ENCODE measurements at regions not wholly inside any gene's neighbourhood (a gene's known extent, or its start where the extent isn't known, plus 50 kb on each side); places are given as distances from the start of the nearest gene placed in this dataset.
"Not testable (repeated sequence)": the region's sequence is repeated elsewhere in the genome, so short reads cannot be mapped to it uniquely, and the experiment has no call there.

DNA sequence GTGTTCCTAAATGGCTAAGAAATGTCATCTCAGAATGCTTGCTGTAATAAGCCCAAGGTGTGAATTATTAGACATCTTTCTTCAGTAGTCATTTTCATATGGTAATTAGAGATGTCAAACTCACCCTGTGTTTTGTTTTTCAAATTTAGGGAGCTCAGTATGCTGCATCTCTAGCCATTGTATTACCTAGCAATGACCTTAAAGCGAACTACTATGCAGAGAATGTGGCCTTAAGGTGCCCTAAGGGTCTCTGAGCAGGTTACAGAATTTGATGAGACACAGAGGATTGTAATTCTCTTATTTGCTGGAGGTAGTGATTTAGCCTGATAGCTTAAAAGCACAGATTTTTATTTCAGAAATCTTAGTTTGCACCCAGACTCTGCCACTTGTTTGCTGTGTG is 1052.6 kb upstream of the DDX18 start:
- ChIA-PET CTCF (no interaction called here), POLR2A (no interaction called here)

DNA sequence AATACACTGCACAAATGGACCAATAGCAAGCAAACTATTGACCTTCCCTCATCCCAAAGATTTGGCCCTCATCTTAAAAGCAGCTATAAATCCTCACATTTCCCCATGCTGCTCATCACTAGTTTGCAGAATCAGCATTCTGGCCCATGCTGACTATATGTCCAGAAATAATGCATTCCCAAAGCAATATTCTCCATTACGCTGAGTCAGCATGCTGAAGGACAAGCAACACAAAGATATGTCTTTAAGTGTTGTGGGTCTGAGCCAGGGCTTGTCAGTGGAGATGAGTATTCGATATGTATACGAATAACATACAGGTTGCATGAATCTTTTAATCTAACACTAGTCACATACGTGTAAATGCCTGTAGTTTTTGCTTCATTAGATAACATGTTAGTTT is 1045.0 kb upstream of the DDX18 start:
- ChIA-PET POLR2A (no interaction called here), CTCF (no interaction called here)

DNA sequence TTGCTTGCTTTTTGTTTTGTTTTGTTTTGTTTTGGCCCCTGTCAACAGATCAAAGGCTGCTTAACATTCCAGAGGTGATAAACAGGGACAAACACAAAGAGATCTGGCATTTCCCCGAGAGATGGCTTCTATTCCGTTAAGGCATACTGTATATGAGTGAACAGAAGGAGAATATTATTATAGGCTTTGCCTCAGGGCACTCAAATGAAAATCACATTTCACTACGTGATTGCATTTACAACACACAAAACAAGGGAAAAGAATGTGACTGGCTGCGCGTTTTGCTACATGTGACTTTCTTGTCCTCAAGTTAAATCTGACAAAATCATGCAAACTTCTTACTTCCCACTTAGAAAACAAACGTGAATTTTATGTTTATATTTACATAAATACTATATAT is 1037.9 kb upstream of the DDX18 start:
- ChIA-PET POLR2A (no interaction called here), CTCF (no interaction called here)

DNA sequence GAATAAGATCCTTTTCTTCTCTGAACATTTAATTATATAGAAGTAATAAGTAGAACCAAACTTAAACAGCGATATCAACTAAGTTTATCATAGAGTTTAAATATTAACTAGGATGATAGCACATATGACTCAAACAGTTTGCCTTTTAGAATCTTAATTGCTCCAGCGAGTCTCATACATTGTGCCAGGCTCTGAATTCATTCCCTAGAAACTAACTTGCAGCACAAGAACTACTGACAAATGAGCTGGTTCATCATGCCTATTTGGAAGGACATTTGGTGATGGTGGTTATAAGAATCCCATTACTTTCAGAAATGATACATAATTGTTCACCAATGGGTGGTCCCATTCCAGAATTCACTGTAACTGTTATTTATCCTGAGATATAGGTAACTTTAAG is 1026.6 kb upstream of the DDX18 start:
- ChIA-PET CTCF (no interaction called here), POLR2A (no interaction called here)

DNA sequence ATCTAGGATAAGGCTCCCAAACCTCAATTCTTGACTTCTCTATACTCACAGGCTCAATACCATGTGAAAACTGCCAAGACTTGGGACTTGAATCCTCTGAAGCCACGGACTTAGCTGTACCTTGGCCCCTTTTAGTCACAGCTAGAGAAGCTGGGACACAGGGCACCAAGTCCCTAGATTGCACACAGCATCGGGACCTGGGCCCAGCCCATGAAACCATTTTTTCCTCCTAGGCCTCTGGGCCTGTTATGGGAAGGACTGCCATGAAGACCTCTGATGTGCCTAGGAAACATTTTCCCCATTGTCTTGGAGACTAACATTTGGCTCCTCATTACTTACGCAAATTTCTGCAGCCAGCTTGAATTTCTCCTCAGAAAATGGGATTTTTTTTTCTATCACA is 1011.8 kb upstream of the DDX18 start:
- ChIA-PET POLR2A (no interaction called here), CTCF (no interaction called here)

DNA sequence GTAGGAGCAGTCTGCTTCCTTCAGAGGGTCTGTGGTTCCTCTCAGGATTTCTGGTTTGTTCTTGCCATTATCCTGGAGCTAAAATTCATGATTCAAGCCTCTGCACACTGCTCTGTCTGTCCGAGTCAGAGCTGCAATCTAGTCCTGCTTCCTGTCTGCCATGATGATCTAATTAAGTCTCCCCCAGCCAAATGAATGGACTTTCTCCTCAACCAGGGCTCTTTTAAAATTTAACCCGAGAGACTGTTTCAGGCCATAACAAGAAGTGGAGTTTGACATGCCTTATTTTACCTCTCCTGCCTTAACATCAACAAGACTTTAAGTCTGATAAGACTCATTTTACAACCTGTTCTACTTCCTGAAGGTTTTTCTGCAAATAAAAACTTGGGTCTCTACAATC is 1009.6 kb upstream of the DDX18 start:
- CTCF ChIA-PET: no interaction called here
- POLR2A ChIA-PET: no interaction called here

DNA sequence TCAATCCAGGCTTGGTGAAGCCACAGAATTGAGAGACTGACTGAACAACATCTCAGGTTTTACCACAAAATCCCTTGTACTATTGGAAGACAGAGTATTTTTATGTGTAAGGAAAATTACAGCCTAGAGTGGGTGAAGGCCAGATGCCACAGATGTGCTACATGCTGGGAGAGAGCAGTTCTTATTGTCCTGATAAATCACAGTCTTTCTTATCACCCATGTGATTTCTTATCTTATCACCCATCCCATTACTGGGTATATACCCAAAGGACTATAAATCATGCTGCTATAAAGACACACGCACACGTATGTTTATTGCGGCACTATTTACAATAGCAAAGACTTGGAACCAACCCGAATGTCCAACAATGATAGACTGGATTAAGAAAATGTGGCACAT is 1008.0 kb upstream of the DDX18 start:
- CTCF ChIA-PET: not testable (repeated sequence)

DNA sequence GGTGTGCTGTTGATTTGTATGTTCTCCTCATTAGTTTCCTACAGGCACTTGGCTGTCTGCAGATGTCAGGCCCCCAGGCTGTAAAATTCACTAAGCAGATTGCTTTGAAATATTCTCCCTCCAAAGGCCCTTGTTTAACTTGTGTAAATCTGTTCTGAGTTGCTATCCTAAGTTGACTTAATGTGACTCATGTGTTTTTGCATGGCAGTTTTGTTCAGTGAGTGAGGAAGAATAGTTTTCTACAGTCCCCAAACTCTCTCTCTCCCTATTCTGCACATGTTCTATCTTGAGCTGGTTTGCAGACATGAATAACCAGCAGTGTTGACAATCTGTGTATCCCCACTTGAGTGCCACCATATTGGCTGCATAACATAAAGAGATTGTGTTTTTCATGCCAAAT is 1005.4 kb upstream of the DDX18 start:
- ChIA-PET POLR2A (no interaction called here), CTCF (no interaction called here)

More for the DNA sequence above, 1008.0 kb upstream of the DDX18 start:
- POLR2A ChIA-PET: not testable (repeated sequence)

DNA sequence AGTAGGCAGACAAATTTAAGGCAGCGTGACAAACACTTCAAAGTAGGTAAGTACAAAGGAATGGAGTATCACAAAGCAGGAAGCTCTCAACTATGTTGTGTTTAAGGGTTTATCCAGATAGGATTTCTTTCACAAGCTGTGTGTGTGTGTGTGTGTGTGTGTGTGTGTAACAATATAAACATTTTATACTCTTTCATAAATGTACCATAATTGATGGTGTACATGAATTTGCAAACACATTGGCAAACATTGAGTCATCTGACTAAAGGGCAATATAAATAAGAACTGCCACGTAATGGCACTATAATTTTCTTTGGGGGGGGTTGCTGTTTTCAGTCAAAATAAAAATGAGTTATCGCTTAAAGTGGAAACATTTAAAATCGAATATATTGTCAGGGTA is 1004.4 kb upstream of the DDX18 start:
- ChIA-PET CTCF (no interaction called here), POLR2A (no interaction called here)

DNA sequence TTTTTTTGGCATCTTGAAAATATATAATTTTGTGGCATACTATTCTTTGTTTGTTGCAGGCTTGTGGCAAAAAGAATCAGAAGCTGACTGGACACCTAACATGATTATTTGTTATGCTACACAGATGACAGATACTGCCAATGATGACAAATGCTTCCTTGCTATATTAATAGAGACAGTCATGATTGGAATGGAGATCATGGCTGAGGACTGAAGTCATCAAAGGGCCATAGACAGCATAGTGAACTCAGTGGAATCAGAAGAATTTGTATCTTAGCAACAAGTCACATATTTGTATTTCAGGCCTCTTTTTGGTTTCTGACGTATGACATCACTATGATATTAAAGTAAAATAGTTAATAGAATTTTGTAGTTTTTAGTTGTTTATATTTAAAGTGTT is 1003.8 kb upstream of the DDX18 start:
- CTCF ChIA-PET: no interaction called here
- POLR2A ChIA-PET: no interaction called here

DNA sequence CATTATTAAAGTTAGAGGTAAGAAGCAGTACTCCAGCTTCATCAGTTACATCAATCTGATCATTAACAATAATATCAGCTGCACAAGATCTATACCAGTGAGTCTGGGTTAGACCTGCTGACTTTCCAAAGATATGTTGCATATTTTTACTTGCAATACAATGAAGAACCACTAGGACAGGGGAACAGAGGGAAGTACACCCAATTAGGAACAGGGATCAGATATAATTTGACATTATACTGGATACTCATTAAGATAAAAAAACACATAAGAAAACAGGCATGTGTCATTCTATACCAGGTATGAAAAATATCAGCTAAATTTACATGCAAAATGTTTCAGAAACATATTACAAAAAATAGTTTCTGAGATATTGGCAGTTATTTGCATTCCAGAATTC is 995.1 kb upstream of the DDX18 start:
- ChIA-PET CTCF (no interaction called here), POLR2A (no interaction called here)

DNA sequence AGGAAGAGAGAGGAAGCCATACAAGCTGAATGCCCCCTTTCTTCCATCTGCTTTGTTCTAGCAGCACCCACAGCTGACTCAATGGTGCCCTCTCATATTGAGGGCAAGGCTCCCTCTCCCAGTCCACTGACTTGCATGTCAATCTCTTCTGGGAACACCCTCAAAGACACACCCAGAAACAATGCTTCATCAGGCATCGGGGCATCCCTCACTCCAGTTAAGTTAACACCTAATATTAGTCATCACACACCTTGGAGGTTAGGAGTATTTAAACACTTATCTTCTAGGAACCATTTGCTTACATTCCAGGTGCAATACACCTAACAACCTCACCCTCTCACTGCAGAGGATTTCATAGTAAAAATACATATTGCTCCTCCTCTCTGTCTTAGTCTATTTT is 993.5 kb upstream of the DDX18 start:
- ChIA-PET CTCF (no interaction called here), POLR2A (no interaction called here)

DNA sequence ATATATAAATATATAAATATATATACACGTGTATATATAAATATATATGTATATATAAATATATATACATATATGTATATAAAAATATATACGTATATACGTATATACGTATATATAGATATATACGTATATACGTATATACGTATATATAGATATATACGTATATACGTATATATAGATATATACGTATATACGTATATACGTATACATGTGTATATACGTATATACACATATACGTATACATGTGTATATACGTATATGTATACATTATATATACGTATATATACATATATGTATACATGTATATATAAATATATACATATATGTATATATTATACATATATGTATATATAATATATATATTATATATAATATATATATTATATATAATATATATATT is 984.9 kb upstream of the DDX18 start:
- POLR2A ChIA-PET, CTCF ChIA-PET: not testable (repeated sequence)

DNA sequence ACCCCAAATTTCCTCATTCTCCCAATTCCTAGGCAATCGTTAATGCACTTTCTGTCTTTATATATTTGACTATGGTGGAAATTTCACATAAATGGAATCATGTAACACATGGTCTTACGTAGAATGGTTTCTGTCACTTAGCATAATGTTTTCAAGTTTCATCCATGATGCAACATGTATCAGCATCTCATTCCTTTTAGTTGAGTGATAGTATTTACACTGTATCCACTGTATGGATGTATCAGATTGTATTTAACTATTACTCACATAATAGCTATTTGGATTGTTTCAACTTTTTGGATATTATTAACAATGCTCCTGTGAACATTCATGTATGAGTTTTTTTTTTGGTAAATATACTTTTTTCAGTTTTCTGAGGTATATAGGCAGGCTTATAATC is 982.3 kb upstream of the DDX18 start:
- ChIA-PET CTCF (no interaction called here), POLR2A (no interaction called here)

DNA sequence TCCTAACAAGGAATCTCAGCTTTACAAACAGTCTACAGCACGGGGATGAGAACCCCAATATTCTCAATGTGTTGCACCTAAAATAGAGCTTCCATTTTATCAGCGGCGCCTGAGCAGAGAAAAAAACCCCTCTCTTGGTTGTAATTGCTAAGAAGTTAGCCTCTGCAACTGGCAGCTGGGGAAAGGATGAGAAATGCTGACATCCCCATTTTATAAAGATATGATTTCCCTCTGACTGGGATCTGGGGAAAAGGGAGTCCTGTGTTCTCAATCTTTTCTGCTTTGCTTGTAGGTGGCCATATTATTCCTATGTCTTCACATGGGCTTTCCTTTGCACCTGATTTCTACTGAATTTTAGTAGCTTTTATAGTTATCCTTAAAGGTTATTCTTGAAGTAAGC is 981.4 kb upstream of the DDX18 start:
- CTCF ChIA-PET: no interaction called here
- POLR2A ChIA-PET: no interaction called here

DNA sequence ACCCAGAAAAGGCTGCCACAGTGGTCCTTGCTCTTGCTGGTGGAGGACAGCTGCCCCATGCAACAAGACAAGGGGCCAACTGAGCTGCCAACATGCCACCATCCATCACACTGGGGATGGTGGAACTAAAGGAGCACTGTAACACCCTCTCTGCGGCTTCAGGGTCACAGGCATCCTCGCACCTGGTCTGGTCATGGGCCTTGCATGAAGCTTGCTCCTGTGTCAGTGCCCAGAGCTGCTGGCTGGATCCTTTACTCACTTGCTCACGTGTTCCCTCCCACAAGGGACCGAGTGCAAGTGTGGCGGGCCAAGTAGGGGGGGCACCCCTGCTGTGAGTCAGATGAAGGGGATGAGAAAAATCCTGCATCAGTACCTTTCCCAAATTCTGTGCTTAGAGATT is 972.3 kb upstream of the DDX18 start:
- CTCF ChIA-PET: no interaction called here
- POLR2A ChIA-PET: no interaction called here

DNA sequence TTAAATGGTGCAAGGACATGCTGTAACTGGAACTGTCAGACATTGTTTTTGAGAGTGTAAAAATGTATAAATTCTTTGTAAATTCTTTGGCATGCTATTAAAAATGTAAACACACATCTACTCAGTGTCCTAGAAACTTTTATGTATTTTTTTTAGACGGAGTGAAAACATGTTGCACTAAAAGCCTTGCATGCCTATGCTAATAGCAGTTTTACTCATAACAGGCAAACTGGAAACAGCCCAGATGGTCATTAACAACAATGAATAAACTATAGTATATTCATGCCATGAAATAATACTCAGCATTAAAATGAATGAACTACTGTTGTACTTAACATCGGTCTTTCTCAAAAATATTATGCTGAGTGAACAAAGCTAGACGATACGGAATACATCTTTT is 954.8 kb upstream of the DDX18 start:
- ChIA-PET POLR2A (no interaction called here), CTCF (no interaction called here)

DNA sequence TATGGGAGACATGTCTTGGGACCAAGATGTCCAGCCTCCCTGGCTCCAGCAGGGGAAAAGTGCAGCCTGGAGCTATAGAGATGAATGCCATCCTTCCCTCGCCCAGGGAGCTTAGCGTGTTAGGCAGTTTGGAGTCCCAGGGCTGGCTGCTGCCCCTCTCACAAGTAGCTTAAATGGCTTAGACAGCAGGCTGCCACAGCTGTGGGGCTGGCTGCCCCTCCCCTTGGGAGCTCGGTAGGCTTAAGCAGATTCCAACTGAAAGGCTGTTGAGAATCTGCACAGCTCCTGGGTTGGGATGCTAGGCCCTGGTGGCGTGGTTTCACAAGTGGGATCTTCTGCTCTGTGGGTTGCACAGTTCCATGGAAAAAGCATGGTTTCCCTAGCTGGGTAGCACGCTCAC is 940.5 kb upstream of the DDX18 start:
- POLR2A ChIA-PET: no interaction called here
- CTCF ChIA-PET: no interaction called here

DNA sequence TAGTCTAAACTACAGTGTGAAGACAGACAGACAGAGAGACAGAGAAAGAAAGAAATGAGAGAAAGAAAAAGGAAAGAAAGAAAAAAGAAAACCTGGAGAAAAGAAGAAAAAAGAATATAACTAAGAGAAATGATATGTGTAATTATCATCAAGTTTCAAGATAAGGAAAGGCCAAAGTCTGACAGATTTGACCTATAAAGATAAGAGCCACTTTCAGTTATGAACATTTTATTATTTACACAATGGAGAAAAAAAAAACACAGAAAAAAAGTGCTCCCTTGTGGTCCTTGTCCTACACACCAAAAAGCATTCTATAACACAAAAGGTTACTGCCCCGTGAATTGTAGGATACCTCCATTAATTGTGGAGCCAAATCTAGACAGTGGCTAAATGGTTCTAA is 937.2 kb upstream of the DDX18 start:
- ChIA-PET CTCF (no interaction called here), POLR2A (no interaction called here)

DNA sequence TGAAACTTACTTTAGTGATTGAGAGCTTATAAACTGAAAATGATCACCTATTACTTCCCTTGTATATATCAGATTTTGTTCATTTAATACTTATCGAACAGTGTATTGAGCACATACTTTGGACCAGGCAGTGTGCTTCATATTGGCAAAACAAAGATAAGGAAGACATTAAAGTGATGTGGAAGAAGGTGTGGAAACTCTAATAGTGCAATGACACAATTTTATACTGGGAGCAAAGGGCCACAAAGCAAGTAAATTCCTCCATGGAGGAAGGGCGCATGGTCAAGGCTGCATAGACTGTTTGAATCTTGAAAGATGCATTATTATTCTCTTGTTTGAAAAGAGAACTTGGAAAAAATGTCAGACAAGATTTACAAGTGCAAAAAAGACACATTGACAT is 936.5 kb upstream of the DDX18 start:
- CTCF ChIA-PET: no interaction called here
- POLR2A ChIA-PET: no interaction called here

DNA sequence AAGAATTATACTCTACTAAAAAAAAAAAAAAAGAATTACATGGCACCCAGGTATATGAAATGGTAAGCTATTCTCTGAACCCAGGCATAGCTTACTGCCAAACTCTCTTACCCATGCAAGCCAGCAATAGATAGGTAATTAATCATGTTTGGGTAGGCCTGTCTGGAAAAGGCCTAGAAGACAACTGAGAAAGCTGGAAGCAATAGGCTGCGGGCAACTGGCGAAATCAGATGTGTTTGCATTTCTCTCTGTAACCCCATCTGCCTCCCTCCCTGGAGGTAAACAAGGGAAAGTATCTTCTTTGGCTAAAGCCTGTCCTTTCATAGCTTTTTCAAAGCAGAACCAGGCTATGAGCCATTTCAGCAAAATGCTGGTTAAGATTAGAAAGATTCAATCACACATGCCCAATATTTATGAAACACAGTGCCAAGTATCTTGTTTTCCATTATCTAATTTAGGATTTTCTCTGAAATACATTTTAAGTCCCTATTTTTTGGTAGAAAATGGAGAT is 934.8 kb upstream of the DDX18 start:
- ChIA-PET CTCF (no interaction called here), POLR2A (no interaction called here)

DNA sequence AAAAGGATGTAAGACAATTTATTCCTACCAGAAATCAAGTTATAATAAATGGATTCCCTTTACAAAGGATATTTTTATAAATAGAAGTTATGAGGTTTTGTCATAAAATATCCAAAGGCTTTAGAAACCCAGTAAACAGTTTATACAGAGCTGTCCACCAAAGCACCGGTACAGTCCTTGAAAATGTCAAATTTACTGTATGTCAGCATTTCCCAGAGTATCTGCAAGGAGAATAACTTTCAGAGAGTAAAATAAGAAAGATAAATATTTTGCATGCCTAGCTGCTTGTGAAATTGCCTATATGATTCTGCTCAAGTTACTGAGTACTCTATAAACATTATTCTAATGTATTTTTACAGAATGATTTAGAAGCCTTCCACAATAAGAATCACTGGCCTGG is 923.3 kb upstream of the DDX18 start:
- ChIA-PET CTCF (no interaction called here), POLR2A (no interaction called here)

DNA sequence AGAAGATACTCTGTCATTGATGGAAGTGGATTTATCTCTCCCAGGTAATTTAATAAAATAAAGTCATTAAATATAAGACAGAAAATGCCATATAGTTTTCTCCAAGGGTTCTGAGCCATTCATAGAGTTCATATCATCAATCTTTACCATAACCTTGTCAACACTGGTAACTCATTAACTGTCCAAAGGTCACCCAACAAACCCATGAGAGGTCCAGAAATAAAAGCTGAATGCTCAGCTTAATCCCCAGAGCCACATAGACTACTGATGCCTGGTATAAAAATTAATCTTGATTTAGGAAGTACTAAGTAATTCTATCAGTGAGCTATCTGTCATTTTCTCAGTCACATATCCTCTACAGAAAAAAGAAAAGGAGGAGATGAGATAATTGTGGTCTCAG is 903.0 kb upstream of the DDX18 start:
- CTCF ChIA-PET: no interaction called here
- POLR2A ChIA-PET: no interaction called here

DNA sequence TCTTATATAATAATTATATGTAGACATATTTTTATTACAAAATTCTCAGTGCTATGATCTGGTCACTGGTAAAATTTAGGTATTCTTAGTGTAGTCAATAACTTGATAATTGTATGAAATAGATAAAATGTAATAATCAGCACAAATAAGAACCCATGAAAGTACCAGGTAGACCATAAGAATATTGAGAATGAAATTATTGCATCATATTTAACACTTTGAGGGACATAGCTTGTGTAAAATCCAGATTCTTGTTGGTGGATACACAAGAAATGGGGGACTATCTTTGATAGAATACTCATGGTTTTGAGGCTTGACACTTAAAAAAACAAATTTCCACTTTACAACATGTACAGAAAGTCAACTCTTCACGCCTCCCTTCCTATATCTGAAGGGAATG is 898.8 kb upstream of the DDX18 start:
- ChIA-PET CTCF (no interaction called here), POLR2A (no interaction called here)
